GM21447 (cell line): ENCODE measurements at regions not wholly inside any gene's neighbourhood (a gene's known extent, or its start where the extent isn't known, plus 50 kb on each side); places are given as distances from the start of the nearest gene placed in this dataset.

Experiments
- ATAC-seq: cut with Tn5 transposase; IDR thresholded peaks from one replicate; pipeline ENCODE4 v1.9.1; 2021; ENCODE audit not compliant: unreplicated experiment

DNA sequence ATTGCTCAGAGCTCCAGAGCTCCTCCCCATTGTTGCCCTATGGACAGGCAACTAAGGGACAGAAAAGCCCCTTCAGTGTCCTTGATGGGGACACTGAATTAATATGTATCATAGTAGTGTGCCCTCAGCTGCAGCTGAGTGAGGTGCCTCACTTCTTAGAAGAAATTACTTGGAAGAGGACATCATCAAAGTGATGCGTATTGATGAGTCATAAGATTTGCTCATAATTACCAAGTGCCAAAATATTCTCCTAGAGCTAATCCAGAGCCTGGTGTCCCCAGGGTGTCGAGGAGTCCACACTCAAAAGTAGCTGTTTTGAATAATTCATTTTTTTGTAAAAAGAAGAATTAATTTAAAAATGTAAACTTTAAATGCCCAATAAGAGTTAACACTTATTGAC lies 200.7 kb upstream of the SEMA6D start:
- ATAC-seq = no peak

DNA sequence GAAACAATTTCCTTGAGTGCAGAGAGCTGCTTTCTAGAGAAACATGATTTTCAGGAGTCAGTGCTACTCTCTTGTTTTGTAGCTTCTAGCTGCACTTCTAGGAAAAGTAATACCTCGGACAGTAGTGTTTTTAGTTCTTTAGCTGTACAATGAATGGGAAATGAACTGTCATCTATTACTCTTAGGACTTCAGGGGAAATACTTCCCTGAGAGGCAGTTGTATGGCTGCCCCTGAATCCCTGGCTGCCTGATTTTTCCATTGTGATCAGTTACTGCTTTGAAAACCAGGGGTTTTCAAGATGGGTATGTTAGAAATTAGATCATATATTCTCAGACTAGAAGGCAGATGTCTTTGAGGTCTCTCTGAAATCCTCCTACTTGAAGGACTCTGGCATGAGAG lies 200.3 kb upstream of the SEMA6D start:
- ATAC-seq = no peak

DNA sequence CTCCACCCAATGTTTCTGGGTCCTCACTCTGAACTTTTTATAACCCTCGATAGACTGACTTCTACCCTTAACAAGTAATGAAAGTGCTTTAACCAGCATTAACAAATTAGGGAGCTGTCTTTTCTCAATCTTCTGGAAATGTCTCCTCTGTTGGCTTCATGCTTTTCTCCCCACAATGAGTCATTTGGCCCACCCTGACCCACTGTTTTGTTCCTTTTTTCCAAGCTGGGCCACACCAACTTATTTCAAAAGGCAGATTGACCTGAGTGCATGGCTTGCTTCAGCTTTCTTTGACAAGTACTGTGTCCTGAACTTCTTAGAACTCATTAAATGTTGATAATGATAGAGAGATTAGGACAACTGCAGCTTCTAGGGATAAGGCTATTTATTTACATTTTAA lies 199.6 kb upstream of the SEMA6D start:
- ATAC-seq = no peak

DNA sequence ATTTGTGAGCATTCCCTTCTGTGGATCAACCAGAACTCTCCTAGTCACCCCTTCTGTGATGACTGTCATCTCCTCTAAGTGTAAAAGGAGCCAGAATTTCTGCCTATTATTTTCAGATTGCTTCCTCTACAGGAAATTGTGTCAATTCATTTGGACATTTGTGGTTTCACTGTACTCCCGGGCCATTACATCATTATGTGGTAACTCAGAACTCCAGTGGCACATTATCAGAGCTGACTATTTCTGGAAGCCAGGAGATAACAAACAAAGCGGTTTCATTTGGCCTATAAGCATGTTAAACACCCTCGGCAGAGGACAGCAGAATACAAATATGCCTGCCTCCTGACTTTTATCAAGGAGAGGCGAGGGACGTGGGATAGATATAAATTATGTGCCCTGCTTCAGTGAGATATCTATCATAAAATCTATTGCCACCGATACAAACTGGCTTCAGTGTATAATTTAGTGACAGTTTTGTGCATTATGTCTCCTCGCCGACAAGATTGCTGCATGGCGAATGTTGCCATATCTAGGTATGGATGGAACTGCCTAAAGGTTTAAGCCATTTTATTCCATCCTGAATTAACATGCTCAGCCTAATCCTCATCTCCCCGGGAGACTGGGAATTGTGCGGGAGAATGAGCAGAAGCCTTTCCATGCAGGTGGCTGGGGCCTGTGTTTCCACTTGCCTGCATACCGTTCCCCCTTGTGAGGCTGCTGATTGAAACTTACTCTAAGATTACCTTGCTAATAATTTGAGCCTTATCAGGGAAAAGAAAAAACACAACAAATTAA lies 193.4 kb upstream of the SEMA6D start:
- no peak for ATAC-seq

DNA sequence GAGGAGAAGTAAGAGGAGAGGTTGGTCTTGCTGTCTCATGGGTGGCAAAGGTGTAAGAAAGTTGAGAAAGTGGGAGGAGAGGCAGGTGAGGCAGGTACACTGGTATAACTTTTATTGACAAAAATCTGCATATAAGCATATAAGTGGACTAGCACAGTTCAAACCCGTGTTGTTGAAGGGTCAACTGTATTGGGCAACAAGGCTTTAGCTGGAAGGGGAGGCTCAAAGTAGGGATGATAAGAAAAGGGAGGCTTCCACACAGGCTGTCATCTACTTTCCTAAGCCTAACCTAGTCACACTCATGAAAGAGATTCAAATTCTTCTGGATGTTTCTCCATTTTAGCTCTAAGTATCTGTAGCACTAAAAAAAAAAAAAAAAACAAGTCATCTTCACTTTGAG lies 188.1 kb upstream of the SEMA6D start:
- no peak for ATAC-seq

DNA sequence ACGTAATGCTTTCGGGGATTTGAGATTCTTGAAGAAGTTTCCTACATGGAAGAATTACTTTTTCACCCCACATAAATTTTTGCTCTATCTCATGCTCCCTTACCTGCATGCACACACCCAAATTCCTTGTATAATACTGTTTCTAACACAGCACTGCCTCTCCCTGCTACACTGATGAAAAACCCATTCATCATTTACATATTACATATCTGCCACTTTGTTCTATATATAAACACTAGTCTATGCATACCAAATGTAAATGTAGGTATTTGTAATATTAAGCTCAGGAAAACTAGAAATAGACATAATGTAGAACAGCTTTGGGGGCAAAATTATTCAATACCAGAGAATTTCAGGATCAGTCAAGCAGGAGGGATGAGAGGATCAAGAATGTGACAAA lies 182.6 kb upstream of the SEMA6D start:
- ATAC-seq = no peak

DNA sequence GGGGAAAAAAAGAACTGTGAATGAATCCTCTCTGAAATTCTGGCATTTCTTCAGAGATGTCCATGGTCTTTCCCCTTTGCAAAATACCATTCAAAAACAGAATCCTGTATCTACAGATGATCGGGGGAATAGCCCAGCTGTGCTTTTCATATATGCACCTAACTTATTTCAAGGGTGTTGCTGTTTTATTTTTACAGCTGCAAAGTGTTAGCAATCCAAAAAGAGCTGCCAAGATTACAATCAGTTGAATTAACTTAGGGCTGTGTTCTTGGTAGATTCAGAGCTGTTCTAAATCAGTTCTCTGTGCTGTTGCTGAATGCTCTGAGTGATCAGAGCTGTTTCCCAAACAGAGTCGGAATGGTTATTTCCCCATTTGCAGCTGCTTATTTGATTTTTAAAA lies 175.7 kb upstream of the SEMA6D start:
- no peak for ATAC-seq

DNA sequence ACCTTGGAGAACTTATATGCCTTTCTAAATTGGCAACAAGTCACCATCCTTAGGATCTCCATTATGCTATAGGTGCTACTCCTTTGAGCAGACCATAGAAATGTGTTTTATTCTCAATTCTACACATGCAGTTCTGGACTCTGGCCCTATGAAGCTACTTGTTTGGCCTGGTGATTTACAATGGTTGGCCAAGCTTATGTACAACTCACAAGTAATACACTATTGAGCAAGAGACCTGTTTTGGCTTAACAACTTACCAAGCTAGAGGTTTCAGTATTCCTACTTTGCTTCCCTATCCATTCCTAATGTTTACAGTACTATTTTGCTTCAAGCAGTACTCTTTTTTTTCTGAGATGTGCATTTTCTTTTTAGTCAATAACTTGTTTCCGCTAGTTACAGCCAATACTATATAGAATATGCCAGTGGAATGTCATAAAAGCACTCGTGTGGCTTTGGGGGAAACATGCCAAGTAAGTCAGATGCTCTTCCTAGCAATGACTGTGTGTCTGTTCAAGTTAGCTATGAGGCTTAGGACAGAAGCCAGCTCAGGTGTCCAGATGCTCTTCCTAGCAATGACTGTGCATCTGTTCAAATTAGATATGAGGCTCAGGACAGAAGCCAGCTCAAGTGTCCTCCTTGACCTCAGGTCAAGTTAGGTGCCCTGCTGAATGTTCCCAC lies 174.9 kb upstream of the SEMA6D start:
- ATAC-seq = no peak

DNA sequence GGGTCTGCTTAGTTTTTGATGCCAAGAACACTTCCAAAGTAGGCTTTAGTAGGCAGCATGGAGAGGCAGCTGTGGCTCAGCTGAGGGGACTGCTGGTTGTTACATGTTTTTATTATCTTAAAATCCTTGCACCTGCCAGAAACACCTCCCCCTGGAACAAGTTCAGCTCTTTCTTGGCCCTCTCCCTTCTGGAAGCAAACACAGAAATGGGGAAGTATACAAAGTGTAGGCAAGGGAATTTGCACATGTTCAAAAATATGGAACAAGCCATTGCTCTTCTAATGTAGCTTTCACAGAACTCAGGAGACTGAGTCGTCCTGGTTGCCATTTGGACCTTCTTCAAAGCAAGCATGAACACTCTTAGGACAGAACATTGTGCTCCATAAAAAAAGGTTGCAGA lies 169.1 kb upstream of the SEMA6D start:
- ATAC-seq = no peak

DNA sequence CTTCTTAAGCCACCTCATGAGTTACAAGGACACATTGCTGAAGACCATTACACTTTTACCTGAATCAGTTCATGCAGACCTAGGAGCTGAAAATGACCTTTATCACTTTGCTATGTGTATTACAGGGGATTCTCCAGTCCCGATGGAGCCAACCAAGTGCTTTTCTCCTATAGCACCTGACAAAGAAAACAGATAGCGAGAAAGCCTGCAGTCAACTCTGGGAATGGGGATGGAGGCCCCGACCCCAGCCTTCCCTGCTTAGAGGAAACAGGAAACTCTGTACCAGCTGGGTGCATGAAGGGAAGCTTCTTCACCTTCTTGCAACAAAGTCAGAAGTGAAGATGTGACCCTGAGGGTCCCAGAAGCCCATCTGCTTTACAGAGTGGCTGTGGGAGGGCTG lies 168.3 kb upstream of the SEMA6D start:
- no peak for ATAC-seq

DNA sequence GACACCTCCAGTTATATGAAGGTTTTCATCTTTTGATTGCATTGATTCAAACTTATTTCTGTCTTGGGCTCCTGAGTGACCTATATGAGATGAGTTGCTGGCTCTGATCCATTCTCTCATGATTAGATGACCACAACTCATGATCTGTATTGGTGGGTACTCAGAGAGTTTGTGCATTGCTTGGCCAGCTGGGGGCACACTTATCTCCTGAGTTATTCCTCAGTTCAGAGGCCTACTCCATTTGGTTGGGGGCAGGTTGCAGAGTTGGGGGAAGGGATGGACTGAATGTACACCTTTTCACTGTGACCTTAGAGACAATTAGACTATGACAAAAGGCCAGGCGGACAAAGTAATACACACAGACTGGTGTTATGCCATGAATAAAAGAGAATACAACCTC lies 166.2 kb upstream of the SEMA6D start:
- ATAC-seq = no peak

DNA sequence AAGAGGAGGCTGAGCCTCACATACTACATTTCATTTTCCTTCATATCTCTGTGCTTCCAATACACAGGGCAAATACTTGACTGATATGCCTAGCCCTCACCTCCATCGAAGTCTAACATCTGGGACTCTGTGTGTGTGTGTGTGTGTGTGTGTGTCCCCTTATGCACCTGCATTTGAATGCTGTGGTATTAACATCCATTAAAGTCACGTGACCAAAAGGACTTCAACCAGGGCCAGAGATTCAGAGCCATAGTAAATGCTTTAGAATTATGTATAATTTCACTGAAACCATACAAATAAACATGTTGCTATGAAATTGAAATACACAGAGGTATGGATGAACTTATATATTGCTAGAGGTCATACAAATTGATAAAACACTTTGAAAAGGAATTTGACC lies 165.8 kb upstream of the SEMA6D start:
- no peak for ATAC-seq

DNA sequence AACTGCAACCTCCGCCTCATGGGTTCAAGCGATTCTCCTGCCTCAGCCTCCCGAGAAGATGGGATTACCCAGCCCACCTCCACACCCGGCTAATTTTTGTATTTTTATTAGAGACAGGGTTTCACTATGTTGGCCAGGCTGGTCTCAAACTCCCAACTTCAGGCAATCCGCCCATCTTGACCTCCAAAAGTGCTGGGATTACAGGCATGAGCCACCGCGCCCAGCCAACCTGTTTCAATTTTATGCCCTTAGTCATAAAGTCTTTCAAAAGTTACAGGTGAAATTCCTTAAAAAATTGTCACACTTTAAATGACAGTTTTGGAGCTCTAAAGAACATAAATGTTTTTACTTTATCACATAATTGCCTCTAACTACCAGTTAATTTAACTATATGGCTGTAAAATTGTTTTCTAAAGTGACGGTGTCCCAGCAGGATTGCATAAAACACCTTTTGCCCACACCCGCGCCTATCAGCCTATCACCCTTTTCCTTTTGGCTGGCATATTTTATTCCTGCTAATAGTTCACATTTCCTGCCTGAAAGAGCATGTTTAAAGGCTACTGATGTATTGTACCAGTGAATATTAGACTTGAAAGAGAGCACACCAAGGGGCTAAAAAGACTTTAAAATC lies 164.2 kb upstream of the SEMA6D start:
- no peak for ATAC-seq

DNA sequence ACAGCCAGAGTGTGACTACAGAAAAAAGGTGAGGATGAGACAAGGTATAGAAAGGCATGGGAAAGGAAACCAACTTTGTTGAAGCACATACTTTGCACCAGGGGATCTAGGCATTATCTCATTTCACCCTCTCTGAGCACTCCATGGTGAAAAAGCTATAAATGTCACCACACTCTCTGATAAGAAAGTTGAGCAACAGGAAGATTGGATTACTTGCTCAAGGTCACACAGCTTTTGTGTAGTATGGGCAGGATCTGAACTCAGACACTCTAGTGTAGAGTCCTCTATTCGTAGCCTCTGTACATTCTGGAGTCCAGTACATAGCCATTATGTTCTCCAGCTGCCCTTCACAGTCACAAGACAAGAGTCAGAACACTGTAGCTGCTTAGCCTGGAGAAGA lies 163.4 kb upstream of the SEMA6D start:
- no peak for ATAC-seq

DNA sequence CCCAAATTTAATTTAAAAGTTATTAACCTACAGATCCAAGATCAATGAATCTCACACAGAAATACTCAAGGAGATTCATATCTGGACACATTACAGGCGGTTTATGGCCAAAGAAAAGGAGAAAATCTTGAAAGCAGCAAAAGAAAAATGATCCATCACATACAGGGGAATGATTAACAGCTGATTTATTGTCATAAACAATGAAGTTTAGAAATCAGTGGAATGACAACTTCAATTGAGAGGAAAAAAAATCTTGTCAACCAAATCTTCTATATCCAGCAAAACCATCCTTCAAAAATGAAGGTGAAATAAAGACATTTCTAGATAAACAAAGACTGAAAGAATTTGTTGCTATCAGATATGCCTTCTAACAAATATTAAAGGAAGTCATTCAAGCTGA lies 156.2 kb upstream of the SEMA6D start:
- ATAC-seq = no peak

DNA sequence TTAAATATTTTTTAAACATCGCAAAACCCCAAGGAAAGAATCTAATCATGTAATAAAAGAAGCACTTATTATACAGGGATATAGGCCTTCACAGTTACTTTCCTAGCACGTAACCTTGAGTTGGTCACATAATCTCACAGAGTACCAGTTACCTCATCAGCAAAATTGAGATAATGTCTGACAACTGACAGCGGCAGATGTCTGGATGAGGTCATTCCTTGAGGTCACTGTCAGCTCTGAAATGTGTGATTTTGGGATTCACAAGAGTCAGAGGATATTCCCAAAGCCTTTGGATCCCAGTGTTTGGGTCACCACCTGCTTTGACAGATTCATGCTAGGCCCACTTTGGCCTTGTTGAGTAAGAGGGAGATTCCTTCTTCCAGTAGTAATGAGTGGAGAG lies 151.4 kb upstream of the SEMA6D start:
- ATAC-seq = no peak

DNA sequence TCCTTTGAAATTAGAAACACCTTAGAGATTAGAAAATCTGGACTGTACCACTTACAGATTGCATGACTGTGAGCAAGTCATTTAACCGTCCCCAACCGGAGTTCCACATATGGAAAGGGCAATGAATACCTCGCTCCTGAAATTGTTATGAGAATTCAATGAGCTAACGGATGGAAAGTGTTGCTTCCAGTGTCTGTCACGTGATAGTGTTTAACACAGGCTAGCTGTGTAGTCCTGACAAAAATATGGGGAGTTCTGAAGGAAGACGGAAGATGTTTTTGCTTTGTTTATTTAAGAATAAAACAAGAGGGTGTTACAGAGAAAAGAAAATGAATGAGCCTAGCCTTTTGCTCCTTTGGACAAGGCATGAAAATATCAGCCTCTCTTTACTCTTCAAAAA lies 150.7 kb upstream of the SEMA6D start:
- no peak for ATAC-seq

DNA sequence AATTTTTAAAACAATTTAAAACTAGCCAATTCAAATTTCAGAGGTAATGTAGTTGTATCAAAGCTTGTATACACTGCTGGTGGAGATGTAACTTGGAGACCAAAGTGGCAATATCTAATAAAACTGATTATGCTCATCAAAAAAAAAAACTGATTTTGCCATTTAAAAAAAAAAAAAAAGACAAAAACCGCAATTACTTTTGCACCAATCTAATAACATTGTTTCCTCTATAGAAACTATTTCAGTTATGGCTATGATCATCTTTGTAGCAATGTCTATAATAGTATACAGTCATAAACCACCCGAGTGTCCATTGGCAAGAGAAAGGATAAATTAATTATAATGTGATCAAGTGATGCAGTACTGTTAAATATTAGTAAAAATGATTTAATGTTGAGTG lies 149.3 kb upstream of the SEMA6D start:
- ATAC-seq = no peak

DNA sequence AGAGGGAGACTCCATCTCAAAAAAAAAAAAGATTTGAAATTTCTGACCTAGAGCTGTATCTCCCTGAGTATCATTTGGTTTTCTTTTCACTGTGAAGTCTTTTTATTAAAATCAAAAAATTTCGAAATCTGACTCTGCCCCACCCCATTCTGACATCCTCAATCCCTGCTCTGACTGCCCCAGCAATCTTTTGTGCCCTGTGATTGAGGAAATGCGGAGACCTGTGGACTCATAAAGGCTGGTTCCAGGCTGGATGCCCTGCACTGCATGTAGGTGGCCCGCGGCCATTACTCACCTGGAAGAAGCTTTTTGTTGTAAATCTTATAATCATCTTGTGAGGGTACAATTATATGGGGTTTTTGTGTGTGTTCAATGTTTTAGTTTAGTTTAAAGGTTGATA lies 147.3 kb upstream of the SEMA6D start:
- no peak for ATAC-seq

DNA sequence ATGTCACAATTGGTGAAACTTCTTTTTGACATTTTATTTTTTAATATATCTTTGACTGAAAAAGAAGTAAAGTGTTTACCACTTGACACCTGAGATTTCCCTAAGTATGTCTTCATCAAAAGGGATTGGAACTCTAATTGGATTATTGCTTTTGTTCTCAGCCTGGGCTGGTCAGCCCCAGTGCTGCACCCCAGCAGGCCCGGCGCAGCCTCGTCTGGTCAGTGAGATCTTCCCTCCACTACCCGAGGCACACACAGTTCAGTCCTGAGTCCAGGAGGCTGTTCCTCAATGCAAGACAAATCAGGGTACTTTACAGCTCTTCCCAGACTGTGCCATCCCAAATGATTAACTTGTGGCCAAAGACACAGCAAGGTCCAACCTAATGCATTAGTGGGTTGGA lies 146.9 kb upstream of the SEMA6D start:
- no peak for ATAC-seq

DNA sequence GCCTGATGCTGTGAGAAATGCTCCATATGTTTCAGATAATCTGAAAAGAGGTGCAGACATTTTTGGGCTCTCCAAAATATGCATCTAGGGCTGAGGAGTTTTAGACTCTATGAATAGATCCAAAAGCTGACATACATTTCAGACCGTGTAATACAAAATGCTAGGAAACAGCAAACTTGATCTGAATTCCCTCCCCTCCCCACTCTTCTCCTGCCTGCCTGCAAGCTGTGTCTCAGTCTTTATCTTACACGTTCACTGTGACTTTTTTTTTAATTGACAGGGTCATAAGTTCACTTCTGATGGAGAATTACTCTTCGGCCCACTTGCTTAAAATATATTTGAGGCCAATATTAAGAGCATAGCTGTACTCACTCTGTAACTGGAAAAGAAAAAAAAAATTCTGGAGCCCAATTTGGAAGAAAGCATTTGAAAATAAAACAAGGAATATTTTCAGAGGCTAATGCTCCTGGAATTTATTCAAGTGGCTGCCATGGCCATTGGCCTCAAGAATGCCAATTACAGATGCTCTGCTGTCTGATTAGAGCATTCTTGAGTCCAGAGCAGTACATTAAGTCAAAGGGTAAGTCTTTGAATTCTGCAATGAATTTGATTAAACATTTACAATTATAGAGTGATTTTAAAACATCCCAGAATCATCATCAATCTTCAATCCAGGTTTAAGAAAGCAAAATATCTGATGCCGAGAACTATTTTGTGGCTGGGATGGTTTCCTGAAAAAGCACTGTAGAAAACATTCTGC lies 146.2 kb upstream of the SEMA6D start:
- no peak for ATAC-seq

DNA sequence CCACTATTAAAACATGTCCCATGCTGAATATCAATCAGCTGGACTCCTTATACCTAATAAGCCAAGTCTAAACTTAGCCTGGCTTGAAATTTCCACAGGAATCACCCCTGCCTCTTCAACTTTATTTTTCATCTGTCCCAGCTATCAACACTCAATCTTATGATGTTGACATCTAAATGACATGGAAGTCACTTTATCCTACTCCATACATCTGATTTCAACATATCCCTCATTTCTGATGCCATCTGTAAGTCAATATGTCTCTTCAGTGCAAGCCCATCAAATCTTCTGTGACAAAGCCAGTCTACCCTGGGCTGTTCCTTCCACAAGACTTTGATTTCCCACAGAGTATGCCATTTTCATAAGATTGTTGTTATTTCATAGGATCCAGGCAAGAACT lies 143.6 kb upstream of the SEMA6D start:
- no peak for ATAC-seq
